OCI-LY3 (cell line): ENCODE measurements at regions not wholly inside any gene's neighbourhood (a gene's known extent, or its start where the extent isn't known, plus 50 kb on each side); places are given as distances from the start of the nearest gene placed in this dataset.

Experiments
- H2AFZ ChIP-seq: fragments of 200-600, 300-600 bp; shearing (Covaris generic); 2 replicates; pipeline ENCODE4 v1.6.0; 2014; ENCODE audit warnings: antibody characterized with exemption, low read depth, low read length
- H3K27ac ChIP-seq: fragments of 200-600, 300-600 bp; sonication (generic); 2 replicates; pipeline ENCODE4 v1.5.1; 2014; ENCODE audit warnings: mild to moderate bottlenecking, low read length, moderate library complexity, mixed read lengths
- H3K27me3 ChIP-seq: fragments of 200-600, 300-600 bp; sonication (generic); 2 replicates; pipeline ENCODE4 v1.6.1; 2014; ENCODE audit warnings: low read depth, low read length, mixed read lengths
- H3K36me3 ChIP-seq: fragments of 200-600, 300-600 bp; sonication (generic); replicated peaks from 2 replicates; pipeline ENCODE3; 2014; ENCODE audit warnings: low read depth, low read length, mixed read lengths
- H3K4me1 ChIP-seq: fragments of 300-600, 200-600 bp; sonication (generic); 2 replicates; pipeline ENCODE4 v1.6.1; 2014; ENCODE audit warnings: low read length, mixed read lengths
- H3K4me2 ChIP-seq: fragments of 200-600, 300-600 bp; sonication (generic); 2 replicates; pipeline ENCODE4 v1.6.1; 2014; ENCODE audit warnings: low read length, mixed read lengths
- H3K4me3 ChIP-seq: fragments of 300-600, 200-600 bp; sonication (generic); 2 replicates; pipeline ENCODE4 v1.5.1; 2014; ENCODE audit warnings: antibody characterized with exemption, mild to moderate bottlenecking, low read length, moderate library complexity
- H3K79me2 ChIP-seq: fragments of 300-600, 200-600 bp; shearing (Covaris generic); 2 replicates; pipeline ENCODE4 v1.6.1; 2014; ENCODE audit warnings: mild to moderate bottlenecking, low read length, mixed read lengths
- H3K9ac ChIP-seq: fragments of 300-600, 200-600 bp; shearing (Covaris generic); 2 replicates; pipeline ENCODE4 v1.6.0; 2014; ENCODE audit warnings: mild to moderate bottlenecking, low read length, moderate library complexity
- H3K9me3 ChIP-seq: fragments of 200-600, 300-600 bp; shearing (Covaris generic); 2 replicates; pipeline ENCODE4 v1.6.1; 2014; ENCODE audit warnings: low read length, mixed read lengths; ENCODE audit not compliant: insufficient read depth
- H4K20me1 ChIP-seq: fragments of 200-600, 300-600 bp; sonication (generic); 2 replicates; pipeline ENCODE4 v1.6.1; 2016; ENCODE audit warnings: low read length, mixed read lengths; ENCODE audit not compliant: insufficient read depth
- CTCF ChIP-seq: fragments of 200-600, 300-600 bp; sonication (generic); IDR thresholded peaks from 2 replicates; pipeline ENCODE4 v1.5.1; 2014; ENCODE audit warnings: antibody characterized with exemption, low read length, low read depth
- EZH2phosphoT487 ChIP-seq: fragments of 200-600 bp; shearing (Covaris generic); IDR thresholded peaks from 2 replicates; pipeline ENCODE4 v1.6.1; 2018; ENCODE audit warnings: antibody characterized with exemption, mixed run types, low read depth

- no peaks in the 10 kb centered on the region for H4K20me1 ChIP-seq
Measured at GRCh38 chr7:16189026-16189715, 232.2 kb downstream of the CRPPA start.

GRCh38 chr7:16187131-16187530, 234.2 kb downstream of the CRPPA start:
- H3K4me1 ChIP-seq = no peaks in the 10 kb centered on the region
- no peaks in the 10 kb centered on the region for H3K79me2 ChIP-seq
- H3K36me3 ChIP-seq = no peaks in the 10 kb centered on the region
- no peak for TF ChIP-seq EZH2phosphoT487
- no peak for TF ChIP-seq CTCF
- H3K4me3 ChIP-seq = no peak overlapping the region
- no peak overlapping the region for H2AFZ ChIP-seq
- H4K20me1 ChIP-seq = no peaks in the 10 kb centered on the region
- H3K4me2 ChIP-seq = no peak overlapping the region
- no peaks in the 10 kb centered on the region for H3K9me3 ChIP-seq
- no peak overlapping the region for H3K27ac ChIP-seq
- H3K27me3 ChIP-seq = no peaks in the 10 kb centered on the region
- H3K9ac ChIP-seq = no peak overlapping the region

More at GRCh38 chr7:16189026-16189715, 232.2 kb downstream of the CRPPA start:
- TF ChIP-seq EZH2phosphoT487 (no peak), CTCF (no peak)
- Histone ChIP-seq H3K27me3 (no peaks in the 10 kb centered on the region), H3K36me3 (no peaks in the 10 kb centered on the region), H3K79me2 (no peaks in the 10 kb centered on the region), H3K4me1 (no peaks in the 10 kb centered on the region), H3K9me3 (no peaks in the 10 kb centered on the region), H3K4me3 (no peak overlapping the region), H3K9ac (no peak overlapping the region), H3K27ac (no peak overlapping the region), H2AFZ (no peak overlapping the region), H3K4me2 (no peak overlapping the region)

GRCh38 chr7:16178585-16178984, 242.8 kb downstream of the CRPPA start:
- H3K36me3 ChIP-seq = no peaks in the 10 kb centered on the region
- no peak overlapping the region for H3K4me2 ChIP-seq
- H3K27ac ChIP-seq = no peak overlapping the region
- H3K4me1 ChIP-seq = no peaks in the 10 kb centered on the region
- H2AFZ ChIP-seq = no peak overlapping the region
- no peaks in the 10 kb centered on the region for H4K20me1 ChIP-seq
- no peaks in the 10 kb centered on the region for H3K27me3 ChIP-seq
- H3K4me3 ChIP-seq = no peak overlapping the region
- TF ChIP-seq CTCF = no peak
- TF ChIP-seq EZH2phosphoT487 = no peak
- H3K79me2 ChIP-seq = no peaks in the 10 kb centered on the region
- no peaks in the 10 kb centered on the region for H3K9me3 ChIP-seq
- H3K9ac ChIP-seq = no peak overlapping the region

GRCh38 chr7:16178092-16178491, 243.2 kb downstream of the CRPPA start:
- Histone ChIP-seq H4K20me1 (no peaks in the 10 kb centered on the region), H3K36me3 (no peaks in the 10 kb centered on the region), H3K27ac (no peak overlapping the region), H2AFZ (no peak overlapping the region), H3K4me1 (no peaks in the 10 kb centered on the region), H3K9ac (no peak overlapping the region), H3K27me3 (no peaks in the 10 kb centered on the region), H3K9me3 (no peaks in the 10 kb centered on the region), H3K4me3 (no peak overlapping the region), H3K79me2 (no peaks in the 10 kb centered on the region), H3K4me2 (no peak overlapping the region)
- no peak for TF ChIP-seq CTCF
- no peak for TF ChIP-seq EZH2phosphoT487
